ENCODE measurements at regions not wholly inside any gene's neighbourhood (a gene's known extent, or its start where the extent isn't known, plus 50 kb on each side); places are given as distances from the start of the nearest gene placed in this dataset.

- TF ChIP-seq EP300 (IDR thresholded peaks at IDR 0.05) (no peak), CTCF (IDR thresholded peaks at IDR 0.05) (no peak)
Measured at GRCh38 chr15:72927451-72927850, 124.8 kb upstream of the NEO1 start.

Data from suprapubic skin (tissue), 3 donors.